Glomerular visceral epithelial cell (primary cell): ENCODE measurements at regions not wholly inside any gene's neighbourhood (a gene's known extent, or its start where the extent isn't known, plus 50 kb on each side); places are given as distances from the start of the nearest gene placed in this dataset.

ENCODE experiments used
- DNase-seq: peaks from one replicate; pipeline ENCODE4 v3.0.0-alpha.2; 2016; ENCODE audit errors: extremely low spot score

GRCh38 chr10:124287071-124287685 lies 131.5 kb downstream of the OAT start:
- DNase-seq, result no peak

- no peak for DNase-seq
Measured at GRCh38 chr10:124286621-124287020, 132.1 kb downstream of the OAT start.

- no peak for DNase-seq
Measured at GRCh38 chr10:124285587-124286527, 132.9 kb downstream of the OAT start.

GRCh38 chr10:124283949-124284250 lies 134.8 kb downstream of the OAT start:
- no peak for DNase-seq

GRCh38 chr10:124283215-124283948 lies 135.3 kb downstream of the OAT start:
- no peak for DNase-seq

GRCh38 chr10:124282326-124282725 lies 136.4 kb downstream of the OAT start:
- DNase-seq, result no peak

- no peak for DNase-seq
Measured at GRCh38 chr10:124281666-124282065, 137.1 kb downstream of the OAT start.

- no peak for DNase-seq
Measured at GRCh38 chr10:124280916-124281315, 137.8 kb downstream of the OAT start.

GRCh38 chr10:124279882-124280281 lies 138.8 kb downstream of the OAT start:
- DNase-seq, result no peak

- no peak for DNase-seq
Measured at GRCh38 chr10:124279298-124279697, 139.4 kb downstream of the OAT start.

- no peak for DNase-seq
Measured at GRCh38 chr10:124278356-124278755, 140.4 kb downstream of the OAT start.

- DNase-seq, result no peak
Measured at GRCh38 chr10:124273141-124273540, 145.6 kb downstream of the OAT start.

- no peak for DNase-seq
Measured at GRCh38 chr10:124271676-124272075, 147.0 kb downstream of the OAT start.

GRCh38 chr10:124270530-124271327 lies 148.0 kb downstream of the OAT start:
- DNase-seq, result no peak

- no peak for DNase-seq
Measured at GRCh38 chr10:124268976-124269375, 149.7 kb downstream of the OAT start.

GRCh38 chr10:124267911-124268549 lies 150.7 kb downstream of the OAT start:
- DNase-seq, result no peak

GRCh38 chr10:124267231-124267885 lies 151.4 kb downstream of the OAT start:
- DNase-seq, result no peak

GRCh38 chr10:124266468-124267230 lies 152.1 kb downstream of the OAT start:
- no peak for DNase-seq

GRCh38 chr10:124265776-124266467 lies 152.8 kb downstream of the OAT start:
- DNase-seq, result no peak

- DNase-seq, result no peak
Measured at GRCh38 chr10:124265391-124265745, 153.4 kb downstream of the OAT start.
